CD4-positive, alpha-beta memory T cell (primary cell): ENCODE measurements at regions not wholly inside any gene's neighbourhood (a gene's known extent, or its start where the extent isn't known, plus 50 kb on each side); places are given as distances from the start of the nearest gene placed in this dataset.
A peak's percentile ranks its signal among the peaks of the same experiment; 100 is the strongest.

ENCODE experiments used
- CTCF ChIA-PET: fragments of 350-600 bp; sonication (Branson Sonifier 250); formaldehyde crosslinking; loops from one replicate; lab custom pipeline; 2021; ENCODE audit warnings: inconsistent platforms; ENCODE audit not compliant: partially characterized antibody; lab: Charles Lee
- POLR2A ChIA-PET: fragments of 350-600 bp; sonication (Branson Sonifier 250); formaldehyde crosslinking; loops from one replicate; lab custom pipeline; 2021; ENCODE audit not compliant: partially characterized antibody; lab: Charles Lee
- DNase-seq, 5 donors: peaks; one replicate each; pipeline versions ENCODE4 v3.0.0 to v3.0.0-alpha.2; 2020 to 2022; ENCODE audit warnings: mixed read lengths in 1 of 5
- H3K27ac ChIP-seq: one replicate; pipeline ENCODE4 v1.7.0; 2013; ENCODE audit warnings: low read depth, low read length
- H3K27me3 ChIP-seq: 2 replicates; pipeline ENCODE4 v1.7.0; 2013; ENCODE audit warnings: mild to moderate bottlenecking, low read length, moderate library complexity; ENCODE audit not compliant: insufficient read depth
- H3K36me3 ChIP-seq: 2 replicates; pipeline ENCODE4 v1.7.0; 2013; ENCODE audit warnings: mild to moderate bottlenecking, low read length, moderate library complexity; ENCODE audit not compliant: insufficient read depth
- H3K4me1 ChIP-seq: 2 replicates; pipeline ENCODE4 v1.7.0; 2013; ENCODE audit warnings: mild to moderate bottlenecking, low read length, moderate library complexity; ENCODE audit not compliant: insufficient read depth
- H3K4me3 ChIP-seq, 2 donors: one replicate each; pipeline ENCODE4 v1.7.0; 2013; ENCODE audit warnings: low read length in 2 of 2, mild to moderate bottlenecking in 1 of 2
- H3K9me3 ChIP-seq, 2 donors: one replicate each; pipeline ENCODE4 v1.7.0; 2013; ENCODE audit warnings: low read length in 2 of 2, control low read depth in 1 of 2; ENCODE audit not compliant: control insufficient read depth in 1 of 2
- H3K27ac Mint-ChIP-seq, 7 donors: one replicate each; pipeline ENCODE4 v1.8.0; 2020 to 2021; ENCODE audit warnings: mixed read lengths in 7 of 7, mild to moderate bottlenecking in 6 of 7, inconsistent platforms in 3 of 7, moderate library complexity in 3 of 7
- H3K27me3 Mint-ChIP-seq, 2 donors: one replicate each; pipeline ENCODE4 v1.8.0; 2020 to 2021; ENCODE audit warnings: mixed read lengths in 2 of 2
- H3K36me3 Mint-ChIP-seq, 2 donors: one replicate each; pipeline ENCODE4 v1.8.0; 2020 to 2021; ENCODE audit warnings: mixed read lengths in 2 of 2, inconsistent platforms in 1 of 2, mild to moderate bottlenecking in 1 of 2
- H3K4me1 Mint-ChIP-seq, 4 donors: one replicate each; pipeline ENCODE4 v1.8.0; 2020 to 2021; ENCODE audit warnings: mixed read lengths in 4 of 4, mild to moderate bottlenecking in 1 of 4
- H3K4me3 Mint-ChIP-seq, 8 donors: one replicate each; pipeline ENCODE4 v1.8.0; 2020 to 2021; ENCODE audit warnings: mixed read lengths in 8 of 8, mild to moderate bottlenecking in 7 of 8, moderate library complexity in 6 of 8, inconsistent platforms in 3 of 8
- H3K9me3 Mint-ChIP-seq, 8 donors: one replicate each; pipeline ENCODE4 v1.8.0; 2020 to 2021; ENCODE audit warnings: mixed read lengths in 8 of 8, mild to moderate bottlenecking in 5 of 8, inconsistent platforms in 3 of 8, moderate library complexity in 1 of 8
- intact Hi-C: fragments of 100-400 bp; cut with micrococcal nuclease; formaldehyde crosslinking; loops from one replicate; pipeline ENCODE4 v1.15.1; 2023

DNA sequence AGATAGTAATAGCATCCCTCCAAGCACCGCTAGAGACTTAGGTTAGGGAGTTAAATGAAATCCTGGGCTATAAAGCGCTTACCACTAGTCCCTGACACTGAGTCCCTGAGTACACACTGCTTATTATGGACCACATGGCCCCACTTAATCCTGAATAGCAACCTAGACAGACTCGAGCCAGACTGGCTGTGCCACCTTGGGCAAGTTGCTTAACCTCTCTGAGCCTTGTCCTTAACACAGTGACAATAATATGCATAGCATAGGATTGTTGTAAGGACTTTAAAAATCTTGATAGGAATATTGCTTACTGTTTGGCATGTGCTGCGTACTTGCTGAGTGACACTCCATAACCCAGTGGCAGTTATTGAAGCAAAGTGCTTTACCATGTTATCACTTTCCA lies 125.6 kb upstream of the SASH1 start:
- Histone ChIP-seq H3K27ac (no peak overlapping the region), H3K4me3 (no peak overlapping the region), H3K36me3 (no peaks in the 10 kb centered on the region), H3K9me3 (no peaks in the 10 kb centered on the region), H3K27me3 (peaks cover 1% of the 10 kb centered on the region), H3K4me1 (no peaks in the 10 kb centered on the region)
- H3K36me3 Mint-ChIP-seq = no peaks in the 10 kb centered on the region
- intact Hi-C loops = no loop called here
- peaks cover 0 to 3% (median 0%) of the 10 kb centered on the region in 8 donors for H3K9me3 Mint-ChIP-seq
- no peak overlapping the region for H3K4me3 Mint-ChIP-seq
- peaks cover 38 to 40% of the 10 kb centered on the region in 2 donors for H3K27me3 Mint-ChIP-seq
- peaks cover 0 to 8% (median 0%) of the 10 kb centered on the region in 4 donors for H3K4me1 Mint-ChIP-seq
- ChIA-PET POLR2A (no interaction called here), CTCF (no interaction called here)
- no peak overlapping the region for H3K27ac Mint-ChIP-seq
- DNase-seq = no peak

DNA sequence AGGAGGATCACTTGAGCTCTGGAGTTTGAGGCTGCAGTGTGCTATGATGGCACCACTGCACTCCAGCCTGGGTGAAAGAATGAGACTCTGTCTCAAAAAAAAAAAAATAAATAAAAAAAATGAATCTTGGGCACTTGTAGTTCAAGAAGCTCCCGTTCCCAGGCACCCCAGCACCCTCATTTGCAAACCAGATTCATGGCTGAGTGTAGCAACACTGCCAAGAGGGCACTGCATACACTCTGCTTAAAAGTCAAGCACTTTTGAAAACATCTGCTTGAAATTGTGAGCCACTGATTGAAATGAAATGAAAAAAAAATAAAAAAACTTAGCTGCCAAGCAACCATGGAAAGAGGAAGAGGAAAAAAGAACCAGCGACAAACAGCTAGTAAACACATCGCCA lies 124.7 kb upstream of the SASH1 start:
- no peaks in the 10 kb centered on the region for H3K36me3 Mint-ChIP-seq
- DNase-seq = no peak
- POLR2A ChIA-PET = no interaction called here
- intact Hi-C loops = no loop called here
- Histone ChIP-seq H3K4me1 (no peaks in the 10 kb centered on the region), H3K36me3 (no peaks in the 10 kb centered on the region), H3K27ac (no peak overlapping the region), H3K4me3 (no peak overlapping the region), H3K27me3 (no peaks in the 10 kb centered on the region), H3K9me3 (no peaks in the 10 kb centered on the region)
- peaks cover 0 to 3% (median 0%) of the 10 kb centered on the region in 8 donors for H3K9me3 Mint-ChIP-seq
- no peak overlapping the region for H3K27ac Mint-ChIP-seq
- peaks cover 0 to 8% (median 0%) of the 10 kb centered on the region in 4 donors for H3K4me1 Mint-ChIP-seq
- H3K27me3 Mint-ChIP-seq = peaks cover 33 to 35% of the 10 kb centered on the region in 2 donors
- no peak overlapping the region for H3K4me3 Mint-ChIP-seq
- CTCF ChIA-PET = no interaction called here

DNA sequence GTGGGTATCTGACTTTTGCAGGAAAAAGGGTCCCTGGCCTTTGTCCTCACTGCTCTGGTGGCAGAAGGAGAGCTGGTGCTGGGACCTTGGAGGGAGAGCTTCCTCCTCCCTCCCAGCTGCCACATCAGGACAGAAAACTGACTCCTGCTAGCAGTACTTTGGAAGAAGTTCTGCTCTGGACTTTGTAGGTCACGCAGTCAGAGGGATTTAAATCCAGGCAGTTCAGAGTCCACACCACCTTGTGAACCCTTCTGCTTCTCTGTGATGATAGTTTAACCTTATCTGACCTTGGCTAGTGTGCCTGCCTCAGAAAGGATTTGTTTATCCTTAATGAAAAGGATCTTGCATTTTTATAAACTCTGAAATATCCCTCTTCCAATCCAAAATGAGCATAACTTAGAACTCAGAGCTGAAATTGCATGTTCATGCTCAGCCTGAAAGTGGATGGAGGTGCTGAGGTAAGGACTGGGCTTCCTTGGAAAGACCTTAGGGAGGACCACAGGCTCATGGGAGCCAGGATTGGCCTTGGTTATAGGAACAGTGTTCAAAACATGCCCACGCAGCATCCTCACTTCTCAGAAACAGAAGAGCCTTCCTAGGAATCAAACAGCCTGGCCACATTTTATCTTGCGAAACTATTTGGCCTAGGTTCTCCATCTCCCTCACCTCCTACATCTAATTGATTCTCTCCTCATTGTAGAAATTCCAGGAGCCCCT lies 123.9 kb upstream of the SASH1 start:
- ChIA-PET CTCF (no interaction called here), POLR2A (no interaction called here)
- no peak overlapping the region for H3K27ac ChIP-seq
- no peak for DNase-seq
- H3K9me3 ChIP-seq = no peaks in the 10 kb centered on the region
- H3K27me3 ChIP-seq = no peaks in the 10 kb centered on the region
- no peaks in the 10 kb centered on the region for H3K36me3 ChIP-seq
- no peaks in the 10 kb centered on the region for H3K4me1 ChIP-seq
- peaks cover 0 to 8% (median 0%) of the 10 kb centered on the region in 4 donors for H3K4me1 Mint-ChIP-seq
- intact Hi-C loops = no loop called here
- no peak overlapping the region for H3K27ac Mint-ChIP-seq
- H3K27me3 Mint-ChIP-seq = peaks cover 27 to 30% of the 10 kb centered on the region in 2 donors
- no peaks in the 10 kb centered on the region for H3K36me3 Mint-ChIP-seq
- no peak overlapping the region for H3K4me3 Mint-ChIP-seq
- no peak overlapping the region for H3K4me3 ChIP-seq
- peaks cover 0 to 3% (median 0%) of the 10 kb centered on the region in 8 donors for H3K9me3 Mint-ChIP-seq

DNA sequence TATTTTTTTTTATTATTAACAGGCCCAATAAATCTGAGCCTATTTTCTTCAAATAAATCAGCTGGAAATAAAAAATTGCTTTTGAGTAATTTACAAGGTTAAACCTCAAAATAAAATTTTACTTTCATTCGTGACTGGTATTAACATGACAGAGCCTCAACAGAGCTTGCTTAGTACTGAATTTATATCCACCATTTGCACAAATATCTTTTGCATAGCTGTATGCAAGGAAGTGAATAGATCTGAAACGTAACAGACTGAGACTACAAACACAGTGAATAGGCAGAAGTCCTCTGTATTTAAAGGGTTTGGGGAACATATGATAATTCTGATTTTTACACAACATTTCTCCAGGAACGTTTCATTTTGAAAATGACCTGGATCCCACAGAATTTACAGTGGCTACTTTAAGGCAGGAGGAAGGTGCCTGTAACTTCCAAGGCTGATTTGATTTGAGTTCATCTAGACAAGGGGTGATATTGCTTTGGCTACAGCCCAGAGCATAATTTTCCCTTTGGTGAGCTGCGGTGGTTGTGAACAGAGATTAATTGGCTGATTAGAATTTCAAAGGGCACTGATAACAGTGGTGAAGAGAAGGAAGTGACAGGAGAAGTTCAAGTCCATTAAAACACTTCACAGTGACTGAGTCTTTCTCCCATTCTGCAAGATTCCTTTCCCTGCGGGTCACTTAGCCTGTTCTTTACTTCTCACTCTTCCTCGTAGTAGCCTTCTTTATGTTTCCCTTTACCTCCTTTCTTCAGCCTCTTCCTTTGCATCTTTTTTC lies 121.2 kb upstream of the SASH1 start:
- peaks cover 23 to 24% of the 10 kb centered on the region in 2 donors for H3K27me3 Mint-ChIP-seq

DNA sequence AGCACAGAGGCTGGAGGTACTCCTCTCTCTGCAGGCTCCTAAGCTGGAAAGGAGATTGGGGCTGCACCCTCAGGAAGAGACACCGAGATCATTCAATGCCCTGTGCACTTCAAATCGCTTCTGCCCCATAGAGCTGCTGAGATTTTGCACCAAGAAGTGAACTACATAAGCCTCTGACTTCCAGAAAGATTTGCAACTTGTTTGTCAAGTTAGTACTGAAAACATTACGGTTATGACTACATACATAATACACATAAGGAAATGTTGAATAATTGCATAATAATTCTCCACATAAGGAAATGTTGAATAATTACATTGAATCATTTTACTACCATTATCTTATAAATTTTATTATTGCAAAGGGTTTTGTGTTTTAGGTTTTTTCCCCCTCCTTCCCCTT lies 120.3 kb upstream of the SASH1 start:
- Mint-ChIP-seq H3K9me3 (peaks cover 0 to 3% (median 0%) of the 10 kb centered on the region in 8 donors), H3K4me3 (no peak overlapping the region), H3K4me1 (peaks cover 0 to 8% (median under 1%) of the 10 kb centered on the region in 4 donors), H3K36me3 (no peaks in the 10 kb centered on the region), H3K27ac (no peak overlapping the region), H3K27me3 (peaks cover 18 to 21% of the 10 kb centered on the region in 2 donors)
- no peaks in the 10 kb centered on the region for H3K4me1 ChIP-seq
- H3K36me3 ChIP-seq = no peaks in the 10 kb centered on the region
- H3K4me3 ChIP-seq = no peak overlapping the region
- CTCF ChIA-PET = no interaction called here
- POLR2A ChIA-PET = no interaction called here
- no peak for DNase-seq
- no peaks in the 10 kb centered on the region for H3K9me3 ChIP-seq
- H3K27me3 ChIP-seq = no peaks in the 10 kb centered on the region
- no peak overlapping the region for H3K27ac ChIP-seq
- intact Hi-C loops = no loop called here

More for the DNA sequence above, 121.2 kb upstream of the SASH1 start:
- H3K9me3 Mint-ChIP-seq = peaks cover 0 to 3% (median 0%) of the 10 kb centered on the region in 8 donors
- H3K4me1 Mint-ChIP-seq = peaks cover 0 to 8% (median 0%) of the 10 kb centered on the region in 4 donors
- Histone ChIP-seq H3K36me3 (no peaks in the 10 kb centered on the region), H3K9me3 (no peaks in the 10 kb centered on the region), H3K27me3 (no peaks in the 10 kb centered on the region), H3K27ac (no peak overlapping the region), H3K4me1 (no peaks in the 10 kb centered on the region), H3K4me3 (no peak overlapping the region)
- CTCF ChIA-PET = no interaction called here
- no peaks in the 10 kb centered on the region for H3K36me3 Mint-ChIP-seq
- H3K4me3 Mint-ChIP-seq = peak overlapping the region in 1 of 8 donors; percentile 17
- intact Hi-C loops = no loop called here
- DNase-seq = no peak
- POLR2A ChIA-PET = no interaction called here
- no peak overlapping the region for H3K27ac Mint-ChIP-seq

DNA sequence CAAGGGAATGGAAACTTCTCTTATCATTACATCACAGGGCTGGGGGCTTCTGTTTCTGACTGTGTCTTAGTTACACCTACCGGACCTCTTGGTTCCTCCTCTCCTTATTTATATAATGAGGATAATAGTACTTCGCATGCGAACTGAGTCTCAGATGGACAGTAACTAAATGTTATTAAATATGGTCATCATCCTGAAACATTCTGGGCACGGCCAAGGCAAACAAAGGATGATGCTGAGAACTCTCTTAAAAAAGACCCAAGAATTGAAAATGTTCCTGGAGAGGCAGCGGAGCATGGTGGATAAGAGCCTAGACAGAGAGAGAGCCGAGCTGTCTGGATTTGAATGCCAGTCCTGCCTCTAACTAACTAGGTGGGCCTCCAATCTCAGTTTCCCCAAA lies 119.8 kb upstream of the SASH1 start:
- Histone ChIP-seq H3K4me3 (no peak overlapping the region), H3K9me3 (no peaks in the 10 kb centered on the region), H3K4me1 (no peaks in the 10 kb centered on the region), H3K27me3 (no peaks in the 10 kb centered on the region), H3K27ac (no peak overlapping the region), H3K36me3 (no peaks in the 10 kb centered on the region)
- intact Hi-C loops = no loop called here
- CTCF ChIA-PET = no interaction called here
- peaks cover 0 to 8% (median under 1%) of the 10 kb centered on the region in 4 donors for H3K4me1 Mint-ChIP-seq
- POLR2A ChIA-PET = no interaction called here
- no peak for DNase-seq
- peaks cover 20 to 24% of the 10 kb centered on the region in 2 donors for H3K27me3 Mint-ChIP-seq
- no peak overlapping the region for H3K27ac Mint-ChIP-seq
- no peak overlapping the region for H3K4me3 Mint-ChIP-seq
- H3K9me3 Mint-ChIP-seq = peaks cover 0 to 3% (median 0%) of the 10 kb centered on the region in 8 donors
- H3K36me3 Mint-ChIP-seq = no peaks in the 10 kb centered on the region

DNA sequence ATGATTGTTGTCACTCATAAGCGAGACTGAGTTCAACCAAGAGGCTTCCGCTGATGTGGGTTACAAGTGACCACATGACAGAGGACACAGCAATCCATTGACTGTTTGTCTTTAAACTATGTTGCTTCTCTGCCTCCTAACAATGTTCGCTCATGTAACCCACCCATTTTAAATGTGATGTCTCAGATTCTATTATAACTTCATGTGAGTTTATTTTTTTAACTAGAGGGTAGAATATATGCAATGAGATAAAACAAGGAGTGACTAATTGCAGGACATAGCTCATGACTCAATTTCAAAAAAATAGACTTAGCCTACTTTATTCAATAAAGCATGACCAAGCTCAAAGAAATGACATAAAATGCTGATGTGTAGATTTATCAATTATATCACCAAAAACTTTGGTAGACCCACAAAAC lies 119.2 kb upstream of the SASH1 start:
- Mint-ChIP-seq H3K36me3 (no peaks in the 10 kb centered on the region), H3K27me3 (peaks cover 20 to 22% of the 10 kb centered on the region in 2 donors), H3K27ac (no peak overlapping the region), H3K4me1 (peaks cover 0 to 8% (median under 1%) of the 10 kb centered on the region in 4 donors), H3K4me3 (no peak overlapping the region), H3K9me3 (peaks cover 0 to 3% (median 0%) of the 10 kb centered on the region in 8 donors)
- H3K27ac ChIP-seq = no peak overlapping the region
- no peaks in the 10 kb centered on the region for H3K9me3 ChIP-seq
- intact Hi-C loops = no loop called here
- H3K36me3 ChIP-seq = no peaks in the 10 kb centered on the region
- no peaks in the 10 kb centered on the region for H3K4me1 ChIP-seq
- CTCF ChIA-PET = no interaction called here
- H3K27me3 ChIP-seq = no peaks in the 10 kb centered on the region
- no peak overlapping the region for H3K4me3 ChIP-seq
- POLR2A ChIA-PET = no interaction called here
- no peak for DNase-seq
